ENCODE measurements at regions not wholly inside any gene's neighbourhood (a gene's known extent, or its start where the extent isn't known, plus 50 kb on each side); places are given as distances from the start of the nearest gene placed in this dataset.

- Histone ChIP-seq H3K27ac (no peak overlapping the region), H3K4me3 (no peak overlapping the region), H3K4me1 (no peaks in the 10 kb centered on the region), H3K9me3 (no peaks in the 10 kb centered on the region), H3K4me2 (no peak overlapping the region)
- DNase-seq (ENCODE audit: low read depth in 1 of 2, low spot score in 1 of 2) (no peak), FAIRE-seq (no peak), ATAC-seq (no peak)
- POLR2A ChIA-PET, result no interaction called here
- no peak for TF ChIP-seq HES2 (IDR thresholded peaks at IDR 0.05)
- TF ChIP-seq SMC3 (IDR thresholded peaks at IDR 0.05), result no peak
- TF ChIP-seq NR3C1 (IDR thresholded peaks at IDR 0.05), result no peak
- TF ChIP-seq POLR2A (IDR thresholded peaks at IDR 0.05; ENCODE audit: low read length), result no peak
- no peak for TF ChIP-seq RARB (CRISPR knock-in tag; IDR thresholded peaks at IDR 0.05)
- no peak for TF ChIP-seq ZNF302 (CRISPR knock-in tag; IDR thresholded peaks at IDR 0.05)
- TF ChIP-seq RAD21 (conservative IDR thresholded peaks at IDR 0.05 in 1 of 2, IDR thresholded peaks at IDR 0.05 in 1 of 2), result no peak
- TF ChIP-seq EHF (CRISPR knock-in tag; IDR thresholded peaks at IDR 0.05), result no peak
- TF ChIP-seq CHD4 (IDR thresholded peaks at IDR 0.05; ENCODE audit: borderline replicate concordance), result no peak
- no peak for TF ChIP-seq MAX (IDR thresholded peaks at IDR 0.05)
- no peak for TF ChIP-seq NFE2L2 (conservative IDR thresholded peaks at IDR 0.05; ENCODE audit: low read length)
- CTCF ChIA-PET, result no interaction called here
Measured at GRCh38 chr5:119876522-119876921, 247.2 kb downstream of the FAM170A start.

GRCh38 chr5:119878712-119879111 lies 249.4 kb downstream of the FAM170A start:
- ChIA-PET POLR2A (no interaction called here), CTCF (interaction anchor here (0.7 kb wide), 1 partner anchor 13 kb away, joined by 3 read pairs; no protein-coding TSS in a partner anchor)
- H3K27ac ChIP-seq, result no peak overlapping the region
- ATAC-seq (no peak), FAIRE-seq (no peak), DNase-seq (ENCODE audit: low read depth in 1 of 2, low spot score in 1 of 2) (no peak)
- H3K4me2 ChIP-seq, result no peak overlapping the region
- no peak for TF ChIP-seq JUNB (IDR thresholded peaks at IDR 0.05)
- TF ChIP-seq ESRRA (IDR thresholded peaks at IDR 0.05; ENCODE audit: borderline replicate concordance, low read length), result no peak
- no peak for TF ChIP-seq HES2 (IDR thresholded peaks at IDR 0.05)
- TF ChIP-seq PHF8 (IDR thresholded peaks at IDR 0.05; ENCODE audit: borderline replicate concordance, low read depth), result no peak
- TF ChIP-seq SREBF2 (IDR thresholded peaks at IDR 0.05), result no peak
- TF ChIP-seq EP300 (IDR thresholded peaks at IDR 0.05), result no peak
- no peak for TF ChIP-seq REST (IDR thresholded peaks at IDR 0.05)
- TF ChIP-seq CHD4 (IDR thresholded peaks at IDR 0.05; ENCODE audit: borderline replicate concordance), result no peak
- no peak for TF ChIP-seq USF2 (IDR thresholded peaks at IDR 0.05)
- TF ChIP-seq E2F6 (IDR thresholded peaks at IDR 0.05; ENCODE audit: borderline replicate concordance, low read depth), result no peak
- TF ChIP-seq ZSCAN20 (CRISPR knock-in tag; IDR thresholded peaks at IDR 0.05), result no peak
- no peak overlapping the region for H3K4me3 ChIP-seq
- no peaks in the 10 kb centered on the region for H3K4me1 ChIP-seq
- 7% methylated on average over 2 of the region's 2 CpGs for WGBS (ENCODE audit: missing lambda C conversion rate)
- no peaks in the 10 kb centered on the region for H3K9me3 ChIP-seq

- POLR2A ChIA-PET, result no interaction called here
- 48% methylated on average over 2 of the region's 2 CpGs for WGBS (ENCODE audit: missing lambda C conversion rate)
- Histone ChIP-seq H3K4me2 (no peak overlapping the region), H3K4me1 (no peaks in the 10 kb centered on the region), H3K4me3 (no peak overlapping the region), H3K9me3 (no peaks in the 10 kb centered on the region), H3K27ac (no peak overlapping the region)
- CTCF ChIA-PET, result no interaction called here
- ATAC-seq, result no peak
- no peak for TF ChIP-seq EHF (CRISPR knock-in tag; IDR thresholded peaks at IDR 0.05)
- no peak for FAIRE-seq
- DNase-seq (ENCODE audit: low read depth in 1 of 2, low spot score in 1 of 2), result no peak
Measured at GRCh38 chr5:119879446-119879845, 250.1 kb downstream of the FAM170A start.

All from A549 (cell line).